ENCODE measurements at regions not wholly inside any gene's neighbourhood (a gene's known extent, or its start where the extent isn't known, plus 50 kb on each side); places are given as distances from the start of the nearest gene placed in this dataset.

GRCh38 chr4:189600718-189601435 lies 339.8 kb upstream of the FRG1 start:
- TF ChIP-seq, protein P1, sequence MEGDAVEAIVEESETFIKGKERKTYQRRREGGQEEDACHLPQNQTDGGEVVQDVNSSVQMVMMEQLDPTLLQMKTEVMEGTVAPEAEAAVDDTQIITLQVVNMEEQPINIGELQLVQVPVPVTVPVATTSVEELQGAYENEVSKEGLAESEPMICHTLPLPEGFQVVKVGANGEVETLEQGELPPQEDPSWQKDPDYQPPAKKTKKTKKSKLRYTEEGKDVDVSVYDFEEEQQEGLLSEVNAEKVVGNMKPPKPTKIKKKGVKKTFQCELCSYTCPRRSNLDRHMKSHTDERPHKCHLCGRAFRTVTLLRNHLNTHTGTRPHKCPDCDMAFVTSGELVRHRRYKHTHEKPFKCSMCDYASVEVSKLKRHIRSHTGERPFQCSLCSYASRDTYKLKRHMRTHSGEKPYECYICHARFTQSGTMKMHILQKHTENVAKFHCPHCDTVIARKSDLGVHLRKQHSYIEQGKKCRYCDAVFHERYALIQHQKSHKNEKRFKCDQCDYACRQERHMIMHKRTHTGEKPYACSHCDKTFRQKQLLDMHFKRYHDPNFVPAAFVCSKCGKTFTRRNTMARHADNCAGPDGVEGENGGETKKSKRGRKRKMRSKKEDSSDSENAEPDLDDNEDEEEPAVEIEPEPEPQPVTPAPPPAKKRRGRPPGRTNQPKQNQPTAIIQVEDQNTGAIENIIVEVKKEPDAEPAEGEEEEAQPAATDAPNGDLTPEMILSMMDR (IDR thresholded peaks at IDR 0.05), result no peak
- TF ChIP-seq POLR2AphosphoS5 (IDR thresholded peaks at IDR 0.05; ENCODE audit: low read depth, low read length), result no peak
- TF ChIP-seq, protein P2, sequence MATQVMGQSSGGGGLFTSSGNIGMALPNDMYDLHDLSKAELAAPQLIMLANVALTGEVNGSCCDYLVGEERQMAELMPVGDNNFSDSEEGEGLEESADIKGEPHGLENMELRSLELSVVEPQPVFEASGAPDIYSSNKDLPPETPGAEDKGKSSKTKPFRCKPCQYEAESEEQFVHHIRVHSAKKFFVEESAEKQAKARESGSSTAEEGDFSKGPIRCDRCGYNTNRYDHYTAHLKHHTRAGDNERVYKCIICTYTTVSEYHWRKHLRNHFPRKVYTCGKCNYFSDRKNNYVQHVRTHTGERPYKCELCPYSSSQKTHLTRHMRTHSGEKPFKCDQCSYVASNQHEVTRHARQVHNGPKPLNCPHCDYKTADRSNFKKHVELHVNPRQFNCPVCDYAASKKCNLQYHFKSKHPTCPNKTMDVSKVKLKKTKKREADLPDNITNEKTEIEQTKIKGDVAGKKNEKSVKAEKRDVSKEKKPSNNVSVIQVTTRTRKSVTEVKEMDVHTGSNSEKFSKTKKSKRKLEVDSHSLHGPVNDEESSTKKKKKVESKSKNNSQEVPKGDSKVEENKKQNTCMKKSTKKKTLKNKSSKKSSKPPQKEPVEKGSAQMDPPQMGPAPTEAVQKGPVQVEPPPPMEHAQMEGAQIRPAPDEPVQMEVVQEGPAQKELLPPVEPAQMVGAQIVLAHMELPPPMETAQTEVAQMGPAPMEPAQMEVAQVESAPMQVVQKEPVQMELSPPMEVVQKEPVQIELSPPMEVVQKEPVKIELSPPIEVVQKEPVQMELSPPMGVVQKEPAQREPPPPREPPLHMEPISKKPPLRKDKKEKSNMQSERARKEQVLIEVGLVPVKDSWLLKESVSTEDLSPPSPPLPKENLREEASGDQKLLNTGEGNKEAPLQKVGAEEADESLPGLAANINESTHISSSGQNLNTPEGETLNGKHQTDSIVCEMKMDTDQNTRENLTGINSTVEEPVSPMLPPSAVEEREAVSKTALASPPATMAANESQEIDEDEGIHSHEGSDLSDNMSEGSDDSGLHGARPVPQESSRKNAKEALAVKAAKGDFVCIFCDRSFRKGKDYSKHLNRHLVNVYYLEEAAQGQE (IDR thresholded peaks at IDR 0.05; ENCODE audit: insufficient read depth in 1 of 2, low read depth in 2 of 2, low read length in 1 of 2), result no peak
